AG04449 (cell line): ENCODE measurements at regions not wholly inside any gene's neighbourhood (a gene's known extent, or its start where the extent isn't known, plus 50 kb on each side); places are given as distances from the start of the nearest gene placed in this dataset.

Experiments used
- CTCF ChIA-PET: fragments of 350-600 bp; formaldehyde crosslinking; extraction: SDS; loops from one replicate; lab custom pipeline; 2021; ENCODE audit warnings: antibody characterized with exemption; lab: Yijun Ruan, JAX
- POLR2A ChIA-PET: fragments of 400-600, 350-600 bp; formaldehyde crosslinking; extraction: SDS; loops from one replicate; lab custom pipeline; 2020; ENCODE audit warnings: antibody characterized with exemption, inconsistent platforms; lab: Yijun Ruan, JAX
- DNase-seq: peaks from one replicate; pipeline ENCODE4 v3.0.0-alpha.2; 2010; ENCODE audit warnings: low read depth, low spot score
- H3K4me3 ChIP-seq: 2 replicates; pipeline ENCODE4 v1.5.1; 2011; ENCODE audit warnings: low read depth, mild to moderate bottlenecking, control low read depth, low read length
- TF ChIP-seq, protein P1 (sequence below): IDR thresholded peaks from one replicate; pipeline ENCODE4 v1.5.1; 2011; ENCODE audit warnings: mild to moderate bottlenecking, moderate library complexity, low read length, control low read depth, inconsistent platforms; ENCODE audit not compliant: insufficient read depth; ENCODE audit errors: missing control alignments

GRCh38 chr6:105667056-105667455 is 264.2 kb upstream of the PREP start:
- no peak for DNase-seq
- TF ChIP-seq, protein P1, sequence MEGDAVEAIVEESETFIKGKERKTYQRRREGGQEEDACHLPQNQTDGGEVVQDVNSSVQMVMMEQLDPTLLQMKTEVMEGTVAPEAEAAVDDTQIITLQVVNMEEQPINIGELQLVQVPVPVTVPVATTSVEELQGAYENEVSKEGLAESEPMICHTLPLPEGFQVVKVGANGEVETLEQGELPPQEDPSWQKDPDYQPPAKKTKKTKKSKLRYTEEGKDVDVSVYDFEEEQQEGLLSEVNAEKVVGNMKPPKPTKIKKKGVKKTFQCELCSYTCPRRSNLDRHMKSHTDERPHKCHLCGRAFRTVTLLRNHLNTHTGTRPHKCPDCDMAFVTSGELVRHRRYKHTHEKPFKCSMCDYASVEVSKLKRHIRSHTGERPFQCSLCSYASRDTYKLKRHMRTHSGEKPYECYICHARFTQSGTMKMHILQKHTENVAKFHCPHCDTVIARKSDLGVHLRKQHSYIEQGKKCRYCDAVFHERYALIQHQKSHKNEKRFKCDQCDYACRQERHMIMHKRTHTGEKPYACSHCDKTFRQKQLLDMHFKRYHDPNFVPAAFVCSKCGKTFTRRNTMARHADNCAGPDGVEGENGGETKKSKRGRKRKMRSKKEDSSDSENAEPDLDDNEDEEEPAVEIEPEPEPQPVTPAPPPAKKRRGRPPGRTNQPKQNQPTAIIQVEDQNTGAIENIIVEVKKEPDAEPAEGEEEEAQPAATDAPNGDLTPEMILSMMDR = no peak
- H3K4me3 ChIP-seq = no peak overlapping the region
- ChIA-PET CTCF (no interaction called here), POLR2A (no interaction called here)

DNA sequence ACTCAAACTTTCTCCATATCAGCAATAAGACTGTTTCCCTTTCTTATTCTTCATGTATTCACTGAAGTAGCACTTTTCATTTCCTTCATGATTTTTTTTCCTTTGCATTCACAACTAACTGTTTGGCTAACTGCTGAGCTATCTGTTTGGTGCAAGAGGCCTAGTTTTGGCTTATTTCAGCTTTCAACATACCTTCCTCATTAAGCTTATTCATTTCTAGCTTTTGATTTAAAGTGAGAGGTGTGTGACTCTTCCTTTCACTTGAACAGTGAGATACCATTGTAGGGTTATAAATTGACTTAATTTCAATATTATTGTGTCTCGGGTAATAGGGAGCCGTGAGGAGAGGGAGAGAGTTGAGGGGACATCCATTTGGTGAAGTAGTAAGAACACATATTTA is 262.0 kb upstream of the PREP start:
- ChIA-PET POLR2A (no interaction called here), CTCF (interaction anchor here (1.0 to 1.7 kb wide), 2 partner anchors 11 to 44 kb away, joined by 3 read pairs; no protein-coding TSS in a partner anchor)
- DNase-seq = no peak
- TF ChIP-seq, protein P1 = no peak
- no peak overlapping the region for H3K4me3 ChIP-seq

GRCh38 chr6:105651969-105652368 is 249.1 kb upstream of the PREP start:
- no peak for DNase-seq
- ChIA-PET POLR2A (no interaction called here), CTCF (no interaction called here)
- no peak overlapping the region for H3K4me3 ChIP-seq
- TF ChIP-seq, protein P1 = no peak

DNA sequence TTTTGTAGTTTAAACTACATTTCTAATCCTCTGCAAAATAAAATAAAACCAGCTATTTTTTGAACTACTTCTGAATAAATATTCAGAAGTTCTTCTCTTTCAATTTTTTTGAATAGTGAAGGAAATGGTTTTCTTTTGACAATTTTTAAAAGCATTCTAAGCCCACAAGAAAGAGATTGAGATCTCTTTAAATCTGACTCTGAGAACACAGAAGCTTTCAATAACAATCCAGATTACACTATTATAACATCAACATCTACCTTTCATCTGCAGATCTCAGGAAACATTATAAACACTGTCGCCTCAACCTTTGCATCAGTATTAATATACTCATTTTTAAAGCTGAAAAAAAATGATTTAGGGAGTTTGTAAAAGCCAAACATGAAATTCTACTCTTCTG is 247.5 kb upstream of the PREP start:
- CTCF ChIA-PET = no interaction called here
- H3K4me3 ChIP-seq = no peak overlapping the region
- no peak for DNase-seq
- POLR2A ChIA-PET = no interaction called here
- TF ChIP-seq, protein P1 = no peak

DNA sequence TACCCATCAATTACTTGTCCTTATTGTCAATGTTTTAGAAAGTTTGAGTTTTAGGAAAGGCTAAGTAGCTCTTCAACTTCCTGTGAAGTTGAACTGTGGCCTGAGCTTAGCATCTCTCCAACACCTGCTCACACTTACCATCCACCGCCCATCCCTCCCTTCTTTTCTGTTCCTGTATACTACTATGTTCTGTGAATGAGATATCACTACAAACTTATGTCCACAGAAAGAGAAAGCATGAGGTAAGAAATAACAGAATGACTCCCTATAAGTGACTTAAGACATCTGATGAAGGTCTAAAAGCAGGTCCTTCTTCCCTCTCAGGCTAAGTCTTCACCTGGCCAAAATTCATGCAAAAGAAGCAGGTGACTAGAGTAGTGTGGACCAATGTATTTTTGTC is 246.3 kb upstream of the PREP start:
- no peak overlapping the region for H3K4me3 ChIP-seq
- DNase-seq = no peak
- ChIA-PET CTCF (no interaction called here), POLR2A (no interaction called here)
- TF ChIP-seq, protein P1 = no peak

DNA sequence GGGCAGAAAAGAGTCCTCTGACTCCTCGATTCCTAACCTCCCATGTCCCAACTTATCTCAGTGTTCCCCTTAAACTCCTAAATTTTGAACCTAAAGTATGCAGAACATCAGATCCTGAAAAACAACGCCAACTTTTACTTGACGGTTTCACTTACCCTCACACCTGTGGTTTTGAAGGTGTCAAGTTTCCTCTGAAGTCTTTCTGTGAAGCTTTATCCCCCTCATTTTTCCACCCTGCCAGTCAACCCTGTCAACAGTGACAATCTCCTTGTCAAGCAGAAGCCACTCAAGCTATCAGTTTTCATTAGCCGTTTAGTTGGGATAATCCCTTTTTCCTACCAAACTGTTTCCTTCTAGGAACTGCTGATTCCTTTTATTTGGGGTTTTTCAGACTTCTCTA is 245.4 kb upstream of the PREP start:
- ChIA-PET CTCF (no interaction called here), POLR2A (no interaction called here)
- DNase-seq = no peak
- TF ChIP-seq, protein P1 = no peak
- no peak overlapping the region for H3K4me3 ChIP-seq
